NCI-H2196 (cell line): ENCODE measurements at regions not wholly inside any gene's neighbourhood (a gene's known extent, or its start where the extent isn't known, plus 50 kb on each side); places are given as distances from the start of the nearest gene placed in this dataset.

Source experiments
- DNase-seq: peaks from one replicate; lab custom pipeline; 2025; ENCODE audit not compliant: unreplicated experiment; lab: John Stamatoyannopoulos, UW

DNA sequence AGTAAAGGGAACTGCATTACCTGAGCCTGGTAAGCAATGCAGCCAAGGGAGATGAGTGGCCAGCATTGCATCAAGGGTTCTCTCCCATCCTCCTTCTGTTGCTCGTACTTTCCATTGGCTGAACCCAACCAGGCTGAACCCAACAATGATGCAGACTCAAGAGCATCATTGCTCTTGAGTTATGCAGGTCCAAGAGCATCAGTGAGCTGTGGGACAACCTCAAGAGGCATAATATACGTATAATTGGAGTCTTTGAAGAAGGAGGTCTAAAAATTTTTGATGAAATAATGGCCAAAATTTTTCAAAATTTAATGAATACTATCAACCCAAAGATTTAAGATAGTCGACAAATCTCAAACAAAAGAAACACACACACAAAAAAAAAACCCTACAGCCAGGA is 213.0 kb downstream of the RNF152 start:
- DNase-seq: no peak

- no peak for DNase-seq
Measured at GRCh38 chr18:61677435-61677970, 215.3 kb downstream of the RNF152 start.

- no peak for DNase-seq
Measured at GRCh38 chr18:61676773-61677434, 215.9 kb downstream of the RNF152 start.

- no peak for DNase-seq
Measured at GRCh38 chr18:61669320-61669719, 223.5 kb downstream of the RNF152 start.

- no peak for DNase-seq
Measured at GRCh38 chr18:61666876-61667590, 225.8 kb downstream of the RNF152 start.

DNA sequence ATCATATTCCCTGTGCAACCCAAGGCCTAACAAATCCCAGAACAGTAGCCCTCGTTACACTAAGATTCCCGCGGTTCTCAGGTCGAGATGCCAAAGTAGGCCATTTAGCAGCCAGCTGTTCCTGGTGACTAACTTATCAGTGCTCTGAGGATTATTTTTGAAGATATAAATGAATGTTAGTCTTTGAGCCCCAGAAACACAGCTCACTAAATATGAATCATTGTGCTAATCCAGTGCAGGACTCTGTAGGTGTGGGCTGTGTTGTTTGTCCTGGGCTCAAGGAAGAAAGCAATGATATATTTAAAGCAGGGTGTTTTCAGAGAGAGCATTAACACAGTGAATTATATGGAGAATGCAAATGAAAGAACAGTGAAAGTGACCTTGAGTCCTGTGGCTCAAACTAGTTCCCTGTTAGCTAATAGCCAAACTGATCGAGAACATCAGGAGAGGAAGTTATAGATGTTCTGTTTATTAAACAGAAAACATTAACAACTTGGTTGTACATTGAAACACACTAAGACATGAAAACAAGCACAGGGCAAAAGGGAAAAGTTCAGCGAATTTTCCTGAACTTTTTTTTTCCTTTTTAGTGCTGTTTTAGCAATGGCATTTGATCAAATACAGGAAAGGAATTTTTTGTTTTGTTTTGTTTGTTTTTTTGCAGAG is 228.3 kb downstream of the RNF152 start:
- no peak for DNase-seq

- no peak for DNase-seq
Measured at GRCh38 chr18:61662726-61663125, 230.1 kb downstream of the RNF152 start.

DNA sequence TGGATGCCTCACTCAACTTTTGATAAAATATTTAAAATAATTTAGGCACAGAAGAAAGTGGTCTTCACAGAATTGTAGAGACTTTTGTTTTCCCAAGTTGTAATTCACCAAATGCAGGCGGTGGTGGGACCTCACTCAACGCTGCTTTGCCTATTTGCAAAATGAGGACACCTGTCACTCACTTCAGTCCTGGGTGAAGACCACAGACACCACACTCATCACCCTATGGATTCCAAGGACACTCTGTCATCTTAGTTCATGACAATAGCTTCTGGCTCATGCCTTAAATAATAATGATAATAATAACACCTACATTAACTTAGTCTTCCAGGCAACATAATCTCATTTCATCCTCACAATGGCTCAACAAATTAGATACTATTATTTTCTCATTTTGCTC is 234.4 kb downstream of the RNF152 start:
- DNase-seq: no peak

GRCh38 chr18:61657066-61657732 is 235.6 kb downstream of the RNF152 start:
- DNase-seq: no peak

DNA sequence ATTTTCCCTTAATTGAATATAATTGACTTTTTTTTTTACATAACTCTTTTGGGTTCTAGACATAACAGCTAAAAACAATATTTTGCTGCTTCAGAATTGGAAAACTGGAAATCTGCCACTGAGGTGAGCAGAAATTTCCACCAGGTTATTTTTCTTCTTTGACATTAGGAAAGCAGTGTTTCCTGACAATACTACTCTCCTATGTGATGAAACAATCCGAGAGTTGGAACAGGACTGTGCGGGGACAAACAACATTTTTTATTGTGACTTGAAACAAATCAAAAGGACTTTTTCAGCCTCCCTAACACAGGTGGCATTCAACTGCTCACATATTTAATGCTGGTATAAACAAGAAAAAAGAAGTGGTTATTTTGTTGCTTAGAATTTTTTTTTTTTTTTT is 237.2 kb downstream of the RNF152 start:
- no peak for DNase-seq

GRCh38 chr18:61653823-61654551 is 238.8 kb downstream of the RNF152 start:
- no peak for DNase-seq

DNA sequence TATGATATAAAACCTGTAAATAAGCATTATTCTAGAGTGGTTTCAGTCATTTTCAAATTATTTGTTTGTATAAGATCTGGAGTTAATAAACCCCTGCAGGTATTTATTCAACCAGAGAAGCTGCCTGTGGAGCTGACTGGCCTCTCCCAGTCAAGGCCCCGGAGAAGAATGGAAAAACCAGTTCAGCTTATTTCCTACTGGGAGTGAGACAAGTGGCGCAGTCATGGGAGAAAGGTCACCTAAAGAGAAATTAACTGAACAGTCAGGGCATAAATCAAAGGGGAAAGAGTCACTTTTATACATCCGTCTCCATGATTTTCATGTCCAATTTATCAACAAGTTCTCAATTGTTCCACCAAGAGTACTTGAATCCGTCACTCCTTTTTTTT is 240.9 kb downstream of the RNF152 start:
- DNase-seq: no peak

GRCh38 chr18:61651145-61651879 is 241.5 kb downstream of the RNF152 start:
- no peak for DNase-seq

GRCh38 chr18:61643884-61644647 is 248.7 kb downstream of the RNF152 start:
- DNase-seq: no peak

GRCh38 chr18:61639886-61640285 is 252.9 kb downstream of the RNF152 start:
- no peak for DNase-seq

DNA sequence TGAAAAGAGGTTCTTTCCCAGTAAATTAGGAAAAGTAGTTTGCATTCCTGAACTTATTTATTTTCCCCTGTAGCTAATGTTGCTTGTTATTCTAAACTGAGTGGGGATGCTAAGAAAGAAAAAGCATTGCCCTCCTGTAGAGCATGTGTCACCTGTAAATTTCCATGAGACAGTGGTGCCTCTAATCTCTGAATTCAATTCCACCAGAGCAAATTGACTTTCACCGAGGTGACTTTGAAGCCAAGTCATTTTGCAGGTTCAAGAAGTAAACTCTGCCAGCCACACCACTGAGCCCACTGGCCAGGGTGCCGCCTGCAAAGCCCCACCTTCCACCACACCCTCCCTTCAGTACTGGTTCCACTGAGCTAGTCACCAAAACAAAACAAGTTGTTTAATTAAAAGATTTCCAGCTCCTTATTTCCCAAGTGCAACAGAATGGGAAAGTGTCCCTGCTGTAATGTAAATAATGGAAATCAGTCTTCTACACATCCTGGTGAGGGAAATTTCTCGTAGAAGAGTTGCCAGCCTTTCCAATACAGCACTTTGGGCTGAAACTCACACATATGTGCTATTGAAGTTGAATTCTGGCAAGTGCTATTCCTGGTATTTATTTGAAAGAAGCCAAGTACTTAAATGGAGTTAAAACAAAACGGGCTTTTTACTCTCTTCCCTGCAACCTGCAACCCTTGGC is 254.8 kb downstream of the RNF152 start:
- DNase-seq: no peak

GRCh38 chr18:61637319-61637718 is 255.5 kb downstream of the RNF152 start:
- DNase-seq: no peak

GRCh38 chr18:61635901-61636528 is 256.8 kb downstream of the RNF152 start:
- peak; percentile 12 for DNase-seq
